GM18499 (cell line): ENCODE measurements at regions not wholly inside any gene's neighbourhood (a gene's known extent, or its start where the extent isn't known, plus 50 kb on each side); places are given as distances from the start of the nearest gene placed in this dataset.

Source experiments
- ATAC-seq: cut with Tn5 transposase; IDR thresholded peaks from one replicate; pipeline ENCODE4 v1.9.1; 2021; ENCODE audit warnings: moderate number of reproducible peaks; ENCODE audit not compliant: insufficient read depth, unreplicated experiment

DNA sequence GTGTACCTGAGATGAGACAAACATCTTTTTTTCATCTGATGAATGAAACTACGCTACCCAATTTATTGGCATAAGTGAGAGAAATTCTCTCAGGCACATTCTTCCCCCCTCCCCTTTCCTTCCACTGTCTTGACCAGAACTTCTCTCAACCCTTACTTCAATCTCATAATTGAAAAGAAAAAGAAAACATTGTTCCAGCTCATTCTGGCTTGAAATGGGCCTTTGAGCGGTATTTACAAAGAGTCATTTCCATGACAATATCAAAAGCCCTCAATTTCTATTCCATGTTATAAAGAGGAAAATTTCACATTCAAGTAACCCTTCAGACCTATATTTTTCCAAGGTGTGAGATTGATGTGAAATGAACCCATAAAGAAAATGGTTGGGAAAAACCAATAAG is 145.9 kb downstream of the PCSK1 start:
- no peak for ATAC-seq

DNA sequence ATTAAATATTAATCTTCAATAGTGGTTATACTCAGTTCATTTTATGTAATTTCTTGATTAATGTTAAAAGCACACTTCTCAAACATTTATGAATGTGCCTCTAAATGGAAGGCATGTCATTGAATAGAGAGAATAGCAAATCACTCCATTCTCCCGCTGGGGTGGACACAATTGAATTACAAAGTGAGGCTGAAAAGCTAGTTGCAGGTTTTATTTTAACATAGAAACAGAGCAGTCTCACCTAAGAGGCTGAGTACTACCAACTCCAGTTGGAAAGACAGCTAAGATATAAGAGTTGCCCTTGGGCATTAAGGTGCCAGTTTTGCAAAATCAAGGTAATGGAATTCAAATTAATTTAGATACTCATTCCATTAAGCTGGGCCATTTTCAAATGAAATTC is 147.2 kb downstream of the PCSK1 start:
- ATAC-seq = no peak

DNA sequence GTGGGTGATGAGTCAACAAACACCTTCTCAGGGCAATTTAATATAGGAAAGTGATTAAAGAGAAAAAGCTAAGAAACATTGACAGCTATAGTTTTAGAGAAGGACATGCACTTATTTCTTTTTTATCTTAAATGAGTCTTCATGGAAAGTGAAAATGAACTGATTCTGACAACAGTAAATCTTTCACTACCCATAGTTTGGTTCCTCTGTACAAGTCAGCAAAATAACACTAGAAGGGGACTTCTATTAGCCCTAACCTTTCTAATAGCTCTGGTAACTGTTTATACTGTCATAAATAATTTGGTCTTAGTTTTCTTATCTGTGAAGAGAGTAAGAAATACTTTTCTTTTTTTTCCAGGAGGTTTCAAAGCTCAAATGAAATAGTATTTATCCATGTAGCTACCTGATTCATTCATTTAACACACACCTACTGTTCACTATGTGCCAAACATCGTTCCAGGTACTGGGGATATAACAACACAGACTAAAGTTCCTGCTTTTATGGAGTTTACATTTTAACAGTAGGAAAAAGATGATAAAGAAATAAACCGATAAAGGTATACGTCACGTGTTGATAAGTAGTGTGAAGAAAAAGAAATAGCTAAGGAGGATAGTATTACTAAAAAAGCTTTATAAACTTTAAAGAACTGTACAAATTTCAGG is 148.2 kb downstream of the PCSK1 start:
- no peak for ATAC-seq

DNA sequence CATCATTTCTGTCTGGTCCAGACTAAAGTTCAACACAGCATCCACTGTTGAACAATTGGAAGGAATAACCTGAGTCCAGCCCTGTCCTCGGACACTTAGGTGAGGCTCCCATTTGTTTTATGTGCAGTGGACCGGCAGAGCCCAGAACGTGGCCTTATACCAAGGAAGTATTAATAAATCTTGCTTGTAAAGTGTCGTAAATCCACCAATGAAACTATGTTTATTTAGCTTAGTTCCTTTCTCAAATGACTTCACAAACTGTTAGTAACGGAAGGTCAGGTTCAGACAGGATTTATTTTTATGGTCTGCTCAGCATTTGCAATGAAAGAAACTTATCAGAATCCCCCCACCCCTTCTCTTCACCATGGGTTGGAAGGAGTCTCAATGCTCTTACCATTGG is 149.5 kb downstream of the PCSK1 start:
- no peak for ATAC-seq

DNA sequence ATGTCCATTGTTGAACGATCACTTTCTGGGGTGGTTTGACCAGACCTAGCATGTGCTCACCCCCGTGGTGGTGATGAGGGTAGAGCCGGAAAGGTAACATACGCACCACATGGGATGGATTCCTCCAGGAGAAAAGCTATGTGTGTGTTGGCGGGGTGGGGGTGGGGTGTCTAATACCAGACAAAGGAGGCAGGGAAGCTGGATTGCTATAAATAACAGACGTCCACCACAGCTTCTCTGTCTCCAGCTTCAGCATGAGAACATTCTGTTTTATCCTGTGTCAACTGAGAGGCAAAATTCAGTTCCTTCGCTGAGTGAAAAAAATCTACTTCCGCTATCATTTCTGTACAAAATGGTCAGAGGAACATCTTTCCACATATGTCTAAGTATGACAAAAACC is 151.0 kb downstream of the PCSK1 start:
- no peak for ATAC-seq

DNA sequence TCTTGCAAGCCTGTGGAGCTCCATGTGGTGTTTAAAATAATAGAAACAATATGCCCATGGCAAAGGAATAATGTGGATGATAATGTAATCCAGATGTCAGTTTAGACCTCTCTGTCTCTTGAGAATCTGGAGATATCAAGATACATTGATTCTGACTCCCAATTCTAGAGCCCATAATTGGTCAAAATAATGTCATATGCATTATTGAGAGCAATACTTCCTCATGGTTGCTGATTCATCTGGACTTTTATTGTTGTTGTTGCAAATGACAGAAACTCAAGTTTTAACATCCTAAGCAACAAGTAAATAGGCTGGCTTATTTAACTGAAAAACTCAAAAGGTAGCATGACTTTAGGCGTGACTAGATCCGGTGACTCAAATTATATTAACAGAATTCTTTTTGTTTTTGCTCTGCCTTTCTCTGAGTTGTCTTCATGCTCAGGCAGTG is 152.1 kb downstream of the PCSK1 start:
- ATAC-seq = no peak

DNA sequence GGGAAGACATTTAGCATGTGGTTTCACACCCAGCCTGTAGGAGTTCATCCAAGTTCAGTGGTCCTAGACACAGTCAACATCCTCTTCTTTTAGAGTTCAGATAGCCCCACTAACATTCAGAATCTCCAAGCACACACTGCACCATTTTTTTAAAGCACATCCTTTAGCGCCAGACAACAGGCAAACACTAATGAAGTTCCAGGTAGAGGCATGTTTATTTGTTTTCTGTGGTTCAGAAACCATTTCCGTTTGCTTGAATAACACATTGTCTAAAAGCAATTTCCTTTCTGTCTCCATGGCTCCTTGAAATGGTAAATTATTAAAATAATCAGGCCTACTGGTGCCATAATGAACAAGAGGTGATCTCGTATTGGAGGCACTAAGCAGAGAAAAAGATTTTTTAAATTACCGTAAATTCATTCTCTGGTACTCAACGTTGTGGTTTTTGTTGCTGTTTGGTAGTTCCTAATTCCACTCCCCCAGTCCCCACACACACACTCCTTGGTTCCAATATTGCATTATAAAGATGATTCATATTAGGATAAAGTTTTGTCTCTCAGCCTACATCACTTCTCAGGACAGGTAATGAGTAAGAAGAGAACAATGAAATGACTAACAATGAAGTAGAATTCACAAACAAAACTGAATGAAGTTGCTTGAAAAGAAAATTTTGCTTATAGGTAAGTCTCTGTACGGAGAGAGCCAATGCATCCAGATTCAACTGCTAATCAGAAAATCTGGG is 153.1 kb downstream of the PCSK1 start:
- peak; percentile 89 for ATAC-seq

DNA sequence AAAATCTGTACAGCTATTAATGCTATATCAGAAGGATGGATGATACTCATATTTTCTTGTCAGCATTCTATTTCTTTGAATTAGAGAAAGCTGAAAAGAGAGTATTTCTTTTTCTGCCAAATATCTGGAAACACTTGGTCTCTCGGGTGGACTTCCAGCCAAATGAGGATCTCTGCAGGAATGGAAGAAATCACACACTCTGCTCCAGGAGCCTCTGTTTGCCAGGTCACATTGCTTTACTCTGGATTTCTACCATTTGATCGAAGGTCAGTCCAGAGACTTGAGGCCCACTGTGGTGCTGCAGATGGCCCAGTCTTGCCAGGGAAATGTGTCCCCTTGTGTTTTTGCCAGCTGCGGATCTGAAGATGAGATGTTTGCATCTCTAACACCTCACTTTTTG is 154.1 kb downstream of the PCSK1 start:
- ATAC-seq = no peak

DNA sequence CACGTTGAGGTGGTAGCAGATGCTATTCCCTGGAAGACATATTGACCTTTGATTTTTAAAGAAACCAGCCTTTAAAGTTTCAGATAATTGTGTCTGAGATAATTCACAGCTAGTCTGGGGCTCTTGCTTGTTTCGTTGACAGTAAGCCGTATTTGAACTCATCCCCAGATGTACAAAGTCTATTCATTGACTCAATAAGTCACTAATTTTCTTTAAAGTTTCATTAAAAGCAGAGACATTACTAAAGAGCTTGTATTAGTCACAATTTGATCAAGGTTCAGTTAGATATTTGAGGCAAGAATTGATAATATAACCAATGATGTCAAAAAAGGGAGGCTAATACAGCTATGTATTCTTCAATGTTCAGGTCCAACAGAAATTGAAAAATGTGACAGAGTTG is 158.0 kb downstream of the PCSK1 start:
- no peak for ATAC-seq

DNA sequence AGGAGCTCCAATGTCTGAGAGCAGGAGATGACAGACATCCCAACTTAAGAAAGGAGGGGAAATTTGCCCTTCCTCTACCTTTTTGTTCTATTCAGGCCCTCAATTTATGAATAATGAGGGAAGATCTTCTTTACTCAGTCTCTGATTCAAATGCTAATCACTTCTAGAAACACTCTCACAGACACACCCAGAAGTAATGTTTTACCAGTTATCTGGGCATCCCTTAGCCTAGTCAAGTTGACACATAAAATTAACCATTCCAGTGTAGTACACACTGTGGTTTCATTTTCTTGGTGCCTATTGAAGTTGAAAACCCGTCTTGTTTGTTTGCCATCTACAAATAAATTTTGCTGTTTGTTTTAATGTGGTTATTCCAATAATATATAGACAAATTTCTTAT is 167.6 kb downstream of the PCSK1 start:
- ATAC-seq = no peak

DNA sequence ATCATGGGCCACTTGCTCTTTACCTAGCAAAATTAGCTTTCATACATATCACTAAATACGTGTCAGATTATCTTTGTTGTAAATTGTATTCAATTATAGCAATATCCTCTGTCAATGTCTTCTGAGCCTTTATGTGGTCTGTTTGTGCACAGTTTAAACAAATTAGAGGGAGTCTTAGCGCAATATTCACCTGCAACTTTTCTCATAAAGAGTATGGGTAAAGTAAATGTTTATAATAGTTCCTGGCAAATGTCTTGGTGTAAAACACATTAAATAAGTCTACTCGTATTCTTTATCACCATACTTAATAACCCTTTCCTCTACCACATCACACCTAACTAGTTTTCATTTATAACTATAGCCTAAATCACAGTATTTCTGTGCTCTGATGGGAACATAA is 169.0 kb downstream of the PCSK1 start:
- no peak for ATAC-seq

DNA sequence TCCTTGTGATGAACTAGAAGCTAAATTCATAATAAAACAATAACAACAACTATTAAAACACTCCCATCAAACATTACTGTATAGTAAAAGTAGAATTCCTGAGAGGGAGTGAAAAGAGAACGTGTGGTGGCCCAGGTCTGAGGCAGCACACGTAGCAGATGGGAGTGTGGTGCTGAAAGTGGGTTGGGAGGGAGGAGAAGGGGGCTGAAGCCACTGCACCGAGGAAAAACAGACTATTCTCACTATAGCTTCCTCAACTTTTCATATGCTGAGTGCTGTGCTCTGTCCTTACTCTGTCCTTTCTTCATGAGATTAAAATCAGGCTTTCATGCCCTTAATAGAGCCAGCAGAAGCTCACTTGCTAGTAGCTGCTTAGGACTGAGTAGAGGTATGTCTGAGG is 170.9 kb downstream of the PCSK1 start:
- no peak for ATAC-seq

DNA sequence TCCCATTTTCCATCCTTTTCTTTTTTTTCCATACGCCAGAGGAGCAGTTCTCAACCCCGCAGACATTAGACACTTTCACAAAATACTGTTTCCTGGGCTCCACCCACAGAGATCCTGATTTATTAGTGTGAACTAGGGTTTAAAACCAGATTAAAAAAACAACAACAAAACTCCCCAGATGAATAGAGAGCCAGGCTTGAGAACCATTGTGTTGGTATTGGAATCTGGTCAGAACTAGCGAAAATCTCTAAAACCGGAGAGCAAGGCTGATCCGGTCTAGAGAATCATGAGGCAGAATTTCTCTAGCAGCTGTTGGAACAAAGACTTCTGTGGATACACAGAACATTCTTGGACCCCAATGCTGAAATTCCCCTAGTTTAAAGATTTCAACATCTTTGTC is 173.0 kb downstream of the PCSK1 start:
- ATAC-seq = no peak

DNA sequence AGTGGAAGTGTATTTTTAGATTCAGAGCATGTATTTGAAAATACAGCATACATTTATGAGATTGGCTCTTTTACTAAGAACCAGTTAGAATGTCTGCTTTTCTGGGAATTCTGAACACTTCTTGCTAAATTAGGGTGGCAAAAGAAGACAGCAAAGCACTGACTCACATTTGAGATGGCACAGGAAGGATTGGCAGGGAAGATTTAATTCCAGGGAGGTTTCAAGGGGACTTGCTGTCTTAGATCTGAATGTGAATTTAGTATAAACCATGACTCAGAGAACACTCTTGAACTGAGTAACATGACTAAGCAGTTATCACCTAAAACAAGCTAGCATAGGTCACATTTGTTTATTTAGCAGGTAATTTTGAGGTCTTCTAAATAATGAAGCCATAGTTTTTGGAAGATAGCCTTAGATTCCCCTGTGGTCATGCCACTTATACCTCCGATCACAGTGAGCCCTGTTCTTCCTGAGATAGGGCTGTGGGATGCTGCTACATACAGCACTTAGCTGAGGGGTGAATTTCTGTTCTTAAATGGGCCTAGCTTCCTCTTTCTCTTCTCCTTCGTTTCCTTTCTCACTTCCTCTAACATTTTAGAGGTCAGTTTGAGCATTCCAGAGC is 173.8 kb downstream of the PCSK1 start:
- ATAC-seq = peak; percentile 55

DNA sequence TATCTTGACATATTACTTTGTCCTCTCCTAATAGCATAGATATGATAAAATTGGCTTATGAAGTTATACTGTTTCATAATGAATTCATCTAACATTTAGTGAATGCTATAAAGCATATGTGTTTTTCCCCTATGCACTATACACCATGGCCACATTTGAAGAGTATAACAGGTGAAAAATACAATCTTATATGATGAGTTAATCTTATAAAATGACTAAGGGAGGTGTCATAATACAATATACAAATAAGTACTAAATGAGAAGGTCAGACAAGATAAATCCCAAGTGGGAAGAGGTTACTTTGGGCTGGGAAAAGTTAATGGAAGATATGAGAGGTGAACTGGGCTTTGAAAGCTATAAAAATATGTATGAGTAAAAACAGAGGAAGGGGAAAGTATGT is 174.4 kb downstream of the PCSK1 start:
- ATAC-seq = no peak

DNA sequence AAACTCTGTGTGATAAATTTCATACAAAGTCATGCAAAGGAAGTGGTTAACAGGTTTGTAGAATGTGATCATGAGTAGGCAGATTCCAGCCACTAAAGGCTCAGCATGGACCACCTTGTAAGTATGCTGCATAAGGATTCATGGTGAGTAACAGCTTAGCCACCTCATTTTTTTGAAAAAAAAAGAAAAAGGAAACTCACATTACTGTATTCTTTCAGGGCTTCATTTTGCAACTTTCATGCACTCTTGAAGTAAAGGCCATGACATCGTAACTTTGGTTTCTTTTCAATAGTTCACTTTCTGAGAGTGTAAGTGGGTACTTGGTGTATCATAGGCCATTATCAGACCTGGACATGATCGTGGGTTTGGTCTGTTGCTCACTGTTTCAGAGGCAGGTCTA is 175.1 kb downstream of the PCSK1 start:
- ATAC-seq = no peak

DNA sequence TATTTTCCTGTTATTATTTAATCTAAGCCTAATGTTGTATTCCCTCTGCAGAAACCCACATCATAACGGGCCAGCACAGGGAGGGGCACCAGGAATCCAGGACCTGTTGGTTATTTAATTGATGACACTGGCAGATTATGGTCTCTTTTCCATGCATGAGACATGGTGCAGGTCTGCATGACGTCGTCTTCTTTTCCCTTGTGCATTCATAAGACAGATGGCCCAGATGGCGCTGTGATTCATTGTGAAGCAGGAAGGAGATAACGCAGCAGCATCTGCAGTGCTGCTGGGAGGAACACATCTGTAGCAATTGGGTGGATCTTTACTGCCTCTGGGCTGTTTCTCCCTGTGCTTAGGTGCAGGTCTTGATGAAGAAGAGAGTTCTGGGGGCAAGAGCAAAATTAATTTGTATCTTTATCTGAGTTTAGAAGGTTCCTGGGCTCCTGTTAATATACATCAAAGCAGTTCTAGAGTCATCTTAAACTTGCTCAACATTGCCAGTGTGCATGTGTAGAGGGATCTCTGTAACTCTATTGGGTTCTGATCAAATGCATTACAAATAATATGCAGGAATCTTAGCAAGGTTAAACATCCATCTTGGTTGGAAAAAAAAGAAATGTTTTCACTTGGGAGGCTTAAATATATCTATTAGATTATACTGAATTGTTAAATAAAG is 176.1 kb downstream of the PCSK1 start:
- ATAC-seq = no peak

DNA sequence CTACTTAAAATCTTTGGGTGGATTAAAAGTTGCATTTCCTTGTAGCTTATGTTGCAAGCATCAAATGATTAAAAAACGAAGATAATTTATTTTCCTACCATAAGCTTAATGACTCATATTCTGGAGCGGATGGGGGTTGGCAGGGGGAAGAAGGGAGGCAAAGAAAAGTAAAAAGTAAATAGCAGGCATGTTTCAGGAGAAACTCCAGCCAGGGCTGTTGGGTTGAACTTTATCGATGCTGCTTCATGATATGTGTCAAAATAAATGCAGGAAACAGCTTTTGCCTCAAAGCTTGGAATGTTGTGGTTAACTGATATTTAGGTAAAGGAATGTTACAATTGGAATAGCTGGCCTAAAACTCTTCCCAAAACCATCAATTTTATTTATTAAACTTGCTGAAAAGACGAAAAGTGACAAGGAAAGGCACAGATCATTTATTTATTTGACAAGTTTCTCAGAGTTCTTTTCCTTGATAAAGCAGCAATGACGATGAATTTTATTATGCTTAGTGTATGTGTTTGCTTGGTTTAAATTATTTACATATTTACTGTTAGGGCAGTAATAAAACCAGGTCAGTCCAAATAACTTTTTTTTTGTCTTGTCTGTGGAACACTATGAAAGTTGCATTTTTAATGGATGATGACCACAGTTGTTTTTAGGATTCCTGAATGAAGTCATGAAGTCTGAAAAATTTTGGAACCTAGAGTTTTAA is 177.9 kb downstream of the PCSK1 start:
- ATAC-seq = no peak

DNA sequence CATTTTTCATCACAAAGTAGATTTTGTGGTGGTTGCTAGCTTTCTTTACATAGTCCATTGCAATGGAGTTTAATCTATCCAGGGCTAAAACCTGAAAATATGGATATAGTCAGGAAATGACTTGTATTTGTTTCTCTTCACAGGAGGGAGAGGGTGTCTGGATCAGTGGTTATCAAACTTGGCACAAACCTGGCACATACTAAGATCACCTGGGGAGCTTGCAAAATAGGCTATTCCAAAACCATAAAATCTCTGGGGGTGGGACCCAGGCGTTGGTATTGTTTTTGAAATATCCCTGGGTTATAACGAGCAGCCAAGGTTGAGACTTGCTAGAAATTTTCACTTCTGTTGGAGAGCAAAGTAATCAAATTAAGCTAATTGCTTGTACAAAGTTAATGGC is 179.9 kb downstream of the PCSK1 start:
- ATAC-seq = no peak

DNA sequence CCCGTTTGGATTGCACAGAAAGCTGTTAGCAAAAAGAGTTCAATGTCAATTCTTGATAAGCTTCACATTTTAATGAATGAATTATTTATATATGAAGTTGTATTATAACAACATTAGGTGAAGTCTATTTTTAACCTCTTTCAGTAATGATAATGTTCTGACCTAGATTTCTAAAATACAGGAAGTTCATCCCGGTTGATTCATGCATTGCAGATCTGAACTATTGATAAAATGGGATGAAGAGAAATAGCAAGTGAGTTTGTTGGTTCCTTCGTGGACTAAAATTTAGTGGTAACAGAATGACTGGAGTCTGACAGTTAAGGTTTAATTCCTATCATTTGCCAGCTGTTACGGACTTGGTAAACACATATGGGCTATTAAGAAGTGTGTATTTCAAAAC is 180.5 kb downstream of the PCSK1 start:
- no peak for ATAC-seq

DNA sequence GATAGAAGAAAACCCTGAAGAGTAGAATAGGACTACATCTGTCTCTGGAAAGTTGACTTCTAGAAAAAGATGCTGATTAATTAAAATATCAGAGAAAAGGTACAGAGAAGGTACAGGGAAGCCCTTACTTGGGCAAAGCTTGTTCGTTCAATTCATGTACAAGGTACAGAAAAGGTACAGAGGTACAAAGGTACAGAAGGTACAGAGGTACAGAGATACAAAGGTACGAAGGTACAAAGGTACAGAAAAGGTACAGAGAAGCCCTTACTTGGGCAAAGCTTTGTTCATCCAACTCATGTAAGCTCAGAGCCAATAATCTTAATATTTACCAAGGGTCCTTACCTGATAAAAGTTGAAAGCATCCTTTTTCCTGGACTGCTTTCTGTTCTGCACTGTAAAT is 182.3 kb downstream of the PCSK1 start:
- ATAC-seq = no peak
